ENCODE measurements at regions not wholly inside any gene's neighbourhood (a gene's known extent, or its start where the extent isn't known, plus 50 kb on each side); places are given as distances from the start of the nearest gene placed in this dataset.

GRCh38 chr14:34078117-34078743 is 127.4 kb upstream of the EGLN3 start:
- Histone ChIP-seq H3K9me1 (replicated peaks; ENCODE audit: control insufficient read depth, extremely low read depth, insufficient read depth, low read length) (no peaks in the 10 kb centered on the region), H3K79me2 (ENCODE audit: control insufficient read depth, insufficient read depth, low read length) (no peaks in the 10 kb centered on the region), H3K4me2 (ENCODE audit: insufficient read depth, low read length) (no peak overlapping the region), H3K9ac (replicated peaks; ENCODE audit: extremely low read depth, insufficient read depth, low read length) (no peak overlapping the region), H4K20me1 (replicated peaks; ENCODE audit: control insufficient read depth, extremely low read depth, insufficient read depth, low read length) (no peaks in the 10 kb centered on the region), H3K4me1 (ENCODE audit: control insufficient read depth, extremely low read depth, insufficient read depth, low read length) (peaks cover 4% of the 10 kb centered on the region), H3K27ac (ENCODE audit: insufficient read depth, low read depth, low read length) (no peak overlapping the region), H3K4me3 (replicated peaks in 1 of 3; ENCODE audit: insufficient read depth in 1 of 3, low read depth in 1 of 3, low read length in 3 of 3) (no peak overlapping the region), H3K27me3 (ENCODE audit: control insufficient read depth in 2 of 2, insufficient read depth in 2 of 2, low read length in 2 of 2) (peaks cover 0 to 2% of the 10 kb centered on the region in 2 experiments), H2AFZ (ENCODE audit: low read depth, low read length) (no peak overlapping the region), H3K9me3 (replicated peaks; ENCODE audit: control insufficient read depth, insufficient read depth, low read length) (no peaks in the 10 kb centered on the region), H3K36me3 (ENCODE audit: control insufficient read depth in 2 of 2, extremely low read depth in 1 of 2, insufficient read depth in 2 of 2, low read length in 2 of 2) (no peaks in the 10 kb centered on the region)
- BruUV-seq (replicated peaks), result no TSS peak
- TF ChIP-seq MAX (IDR thresholded peaks at IDR 0.05; ENCODE audit: insufficient read depth, insufficient read length), result no peak
- TF ChIP-seq MYC (IDR thresholded peaks at IDR 0.05; ENCODE audit: low read depth, low read length), result no peak
- TF ChIP-seq CTCF (IDR thresholded peaks at IDR 0.05; ENCODE audit: extremely low read depth in 1 of 2, insufficient read depth in 1 of 2, low read depth in 1 of 2, low read length in 2 of 2), result no peak
- TF ChIP-seq FOS (IDR thresholded peaks at IDR 0.05; ENCODE audit: borderline replicate concordance, insufficient read depth, low read length), result no peak
- TF ChIP-seq POLR2AphosphoS5 (IDR thresholded peaks at IDR 0.05; ENCODE audit: insufficient read depth, low read depth, low read length), result no peak
- no peak for TF ChIP-seq EZH2 (IDR thresholded peaks at IDR 0.05; ENCODE audit: borderline replicate concordance, low read depth, low read length, severe bottlenecking)
- ChIA-PET POLR2A (no interaction called here), CTCF (interaction anchor here (1.3 kb wide), 1 partner anchor 229 kb away, joined by 3 read pairs; no protein-coding TSS in a partner anchor)
- dilution Hi-C loops (cut with MboI; ENCODE audit: extremely low pct_ligation_motif_present, low sequenced_read_pairs) (no loop called here), intact Hi-C loops (cut with micrococcal nuclease) (no loop called here)
- FAIRE-seq (no peak), DNase-seq (ENCODE audit: low read depth, low spot score) (no peak)

Data from endothelial cell of umbilical vein (primary cell).